Adrenal gland (tissue), 9 donors: ENCODE measurements at regions not wholly inside any gene's neighbourhood (a gene's known extent, or its start where the extent isn't known, plus 50 kb on each side); places are given as distances from the start of the nearest gene placed in this dataset.

Experiments
- DNase-seq, 7 donors: peaks; one replicate each; pipeline ENCODE4 v3.0.0-alpha.2; 2019 to 2020
- H3K27ac ChIP-seq, 5 donors: fragments of 200-600 bp; sonication (generic) in 4 of 5; 1 replicate in 3 of 5; 2 replicates in 2 of 5; pipeline versions ENCODE4 v1.5.1 to v1.8.0; 2016 to 2020; ENCODE audit warnings: mild to moderate bottlenecking in 1 of 5
- H3K27me3 ChIP-seq: fragments of 200-600 bp; 2 replicates; pipeline ENCODE4 v1.8.0; 2021
- H3K36me3 ChIP-seq, 2 donors: fragments of 200-600 bp; replicated peaks in 1 of 2; 1 replicate in 1 of 2; 2 replicates in 1 of 2; pipeline versions ENCODE4 v1.5.1 to v1.8.0; 2018 to 2022
- H3K4me1 ChIP-seq, 2 donors: fragments of 200-600 bp; replicated peaks in 1 of 2; 1 replicate in 1 of 2; 2 replicates in 1 of 2; pipeline versions ENCODE4 v1.5.1 to v1.8.0; 2018 to 2021
- H3K4me3 ChIP-seq, 4 donors: fragments of 200-600 bp; sonication (generic) in 3 of 4; one replicate each; pipeline ENCODE4 v1.5.1; 2016 to 2018
- H3K9me3 ChIP-seq, 3 donors: fragments of 200-600 bp; sonication (generic) in 1 of 3; replicated peaks in 1 of 3; 1 replicate in 2 of 3; 2 replicates in 1 of 3; pipeline versions ENCODE4 v1.5.1 to v1.8.0; 2016 to 2021
- CTCF ChIP-seq, 6 experiments: fragments of 450-650 bp in 4 of 6; fragments of 200-600 bp in 2 of 6; sonication (generic) in 1 of 6; IDR thresholded peaks; 1 replicate in 5 of 6; 2 replicates in 1 of 6; pipeline versions ENCODE4 v1.5.1 to v1.8.0; 2016 to 2021; ENCODE audit warnings: antibody characterized with exemption in 6 of 6, mild to moderate bottlenecking in 2 of 6, moderate library complexity in 1 of 6
- POLR2A ChIP-seq, 2 donors: fragments of 450-650 bp; IDR thresholded peaks; one replicate each; pipeline ENCODE4 v1.6.1; 2017; ENCODE audit warnings: antibody characterized with exemption in 2 of 2, mild to moderate bottlenecking in 2 of 2, moderate library complexity in 1 of 2
- WGBS, 4 donors: extraction: QIAGEN DNeasy Blood & Tissue Kit in 2 of 4; methylation state at CpG; one replicate each; pipeline versions ENCODE4 v1.1.5 to v1.1.7; 2013 to 2017; 5-methylcytosine and 5-hydroxymethylcytosine counted together
- intact Hi-C, 2 donors: fragments of 100-400 bp; cut with DNase I; formaldehyde crosslinking; loops; one replicate each; pipeline versions ENCODE4 v1.14.1 to v1.15.0; 2022 to 2023
- donor health status: healthy with polysubstance abuse.
- donor health status: Bipolar disorder and iron deficiency.
- donor health status: DM: yes; HTN: yes; CAD: no.
- donor health status: DM: no; HTN: no; CAD: no.
- donor health status: DM: no; HTN: no; CAD: no.

GRCh38 chr3:182404031-182404430 is 389.3 kb upstream of the ATP11B start:
- Histone ChIP-seq H3K4me3 (no peak overlapping the region), H3K27me3 (no peaks in the 10 kb centered on the region), H3K27ac (no peak overlapping the region), H3K9me3 (no peaks in the 10 kb centered on the region), H3K4me1 (no peaks in the 10 kb centered on the region), H3K36me3 (no peaks in the 10 kb centered on the region)
- TF ChIP-seq CTCF (IDR thresholded peaks at IDR 0.05), result no peak
- no peak for TF ChIP-seq POLR2A (IDR thresholded peaks at IDR 0.05)
- 68 to 83% (median 76%) methylated on average over 2 of the region's 2 CpGs for WGBS, 4 donors
- intact Hi-C loops, result no loop called here
- no peak for DNase-seq

- 38 to 57% (median 48%) methylated on average over 2 of the region's 2 CpGs for whole genome bisulfite sequencing, 4 donors
- Histone ChIP-seq H3K36me3 (no peaks in the 10 kb centered on the region), H3K27ac (no peak overlapping the region), H3K27me3 (no peaks in the 10 kb centered on the region), H3K4me1 (no peaks in the 10 kb centered on the region), H3K4me3 (no peak overlapping the region), H3K9me3 (no peaks in the 10 kb centered on the region)
- intact Hi-C loops, result no loop called here
- DNase-seq, result no peak
- TF ChIP-seq POLR2A (IDR thresholded peaks at IDR 0.05) (no peak), CTCF (IDR thresholded peaks at IDR 0.05) (no peak)
Observed at GRCh38 chr3:182405759-182406158, 387.5 kb upstream of the ATP11B start.

DNA sequence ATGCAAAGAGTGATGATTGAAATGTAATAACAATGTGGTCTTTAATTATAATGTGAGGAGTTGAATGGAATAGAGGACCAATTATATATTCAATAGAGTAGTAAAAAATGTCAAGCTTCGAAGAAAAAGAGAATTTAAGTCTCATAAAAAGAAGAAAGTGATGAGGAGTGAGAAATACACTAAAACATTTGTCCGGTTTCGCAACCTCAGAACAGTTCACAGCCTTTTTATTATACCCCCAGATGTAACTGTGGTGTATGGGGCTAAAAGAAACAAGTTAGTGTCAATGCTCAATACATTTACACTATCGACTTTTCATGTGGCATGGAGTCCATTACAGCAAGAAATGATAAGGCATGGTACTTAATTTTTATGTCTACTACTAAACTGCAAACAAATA is 386.5 kb upstream of the ATP11B start:
- Histone ChIP-seq H3K36me3 (no peaks in the 10 kb centered on the region), H3K4me3 (no peak overlapping the region), H3K4me1 (no peaks in the 10 kb centered on the region), H3K27me3 (no peaks in the 10 kb centered on the region), H3K9me3 (no peaks in the 10 kb centered on the region), H3K27ac (no peak overlapping the region)
- intact Hi-C loops, result no loop called here
- DNase-seq, result no peak
- WGBS, 4 donors, result 70 to 84% (median 75%) methylated on average over 4 of the region's 4 CpGs
- TF ChIP-seq CTCF (IDR thresholded peaks at IDR 0.05) (no peak), POLR2A (IDR thresholded peaks at IDR 0.05) (no peak)

DNA sequence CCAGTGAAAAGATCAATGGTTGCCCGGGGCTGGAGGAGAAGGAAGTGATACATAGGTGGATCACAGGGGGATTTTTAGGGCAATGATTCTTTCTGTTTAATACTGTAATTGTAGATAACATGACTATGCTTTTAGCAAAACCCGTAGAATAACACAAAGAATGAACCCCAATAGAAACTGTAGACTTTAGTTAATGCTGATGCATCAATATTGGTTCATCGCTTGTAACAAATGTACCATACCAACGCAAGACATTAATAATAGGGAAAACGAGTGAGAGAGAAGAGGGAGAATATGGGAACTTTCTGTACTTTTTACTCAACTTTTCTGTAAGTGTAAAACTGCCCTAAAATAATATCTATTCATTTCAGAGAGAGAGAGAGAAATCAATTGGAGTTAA is 383.3 kb upstream of the ATP11B start:
- intact Hi-C loops, result no loop called here
- WGBS, 4 donors, result 65 to 85% (median 77%) methylated on average over 5 of the region's 5 CpGs
- no peaks in the 10 kb centered on the region for H3K9me3 ChIP-seq
- TF ChIP-seq CTCF (IDR thresholded peaks at IDR 0.05), result no peak
- TF ChIP-seq POLR2A (IDR thresholded peaks at IDR 0.05), result no peak
- H3K4me1 ChIP-seq, result no peaks in the 10 kb centered on the region
- no peaks in the 10 kb centered on the region for H3K27me3 ChIP-seq
- no peak overlapping the region for H3K4me3 ChIP-seq
- H3K27ac ChIP-seq, result no peak overlapping the region
- DNase-seq, result no peak
- no peaks in the 10 kb centered on the region for H3K36me3 ChIP-seq
